ENCODE measurements at regions not wholly inside any gene's neighbourhood (a gene's known extent, or its start where the extent isn't known, plus 50 kb on each side); places are given as distances from the start of the nearest gene placed in this dataset.

DNA sequence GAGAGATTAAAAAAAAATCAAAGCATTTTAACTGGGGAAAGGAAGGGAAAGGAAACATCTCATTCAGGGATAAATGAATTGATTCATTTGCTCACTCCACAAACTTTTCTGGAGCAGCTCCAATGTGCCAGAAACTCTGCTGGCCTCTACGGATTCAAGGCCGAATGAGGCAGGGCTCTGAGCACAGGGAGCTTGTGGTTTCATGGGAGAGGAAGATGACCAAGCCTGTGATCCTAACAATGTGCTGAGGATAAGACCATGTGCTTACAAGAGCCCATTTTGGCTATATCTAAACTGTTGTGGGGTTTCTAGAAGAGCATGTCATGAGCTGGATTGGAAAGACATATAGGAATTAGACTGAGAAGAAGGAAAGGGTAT, 137.5 kb downstream of the ZNF674 start:
- TF ChIP-seq POLR2A (IDR thresholded peaks at IDR 0.05): no peak
- TF ChIP-seq, protein P1, sequence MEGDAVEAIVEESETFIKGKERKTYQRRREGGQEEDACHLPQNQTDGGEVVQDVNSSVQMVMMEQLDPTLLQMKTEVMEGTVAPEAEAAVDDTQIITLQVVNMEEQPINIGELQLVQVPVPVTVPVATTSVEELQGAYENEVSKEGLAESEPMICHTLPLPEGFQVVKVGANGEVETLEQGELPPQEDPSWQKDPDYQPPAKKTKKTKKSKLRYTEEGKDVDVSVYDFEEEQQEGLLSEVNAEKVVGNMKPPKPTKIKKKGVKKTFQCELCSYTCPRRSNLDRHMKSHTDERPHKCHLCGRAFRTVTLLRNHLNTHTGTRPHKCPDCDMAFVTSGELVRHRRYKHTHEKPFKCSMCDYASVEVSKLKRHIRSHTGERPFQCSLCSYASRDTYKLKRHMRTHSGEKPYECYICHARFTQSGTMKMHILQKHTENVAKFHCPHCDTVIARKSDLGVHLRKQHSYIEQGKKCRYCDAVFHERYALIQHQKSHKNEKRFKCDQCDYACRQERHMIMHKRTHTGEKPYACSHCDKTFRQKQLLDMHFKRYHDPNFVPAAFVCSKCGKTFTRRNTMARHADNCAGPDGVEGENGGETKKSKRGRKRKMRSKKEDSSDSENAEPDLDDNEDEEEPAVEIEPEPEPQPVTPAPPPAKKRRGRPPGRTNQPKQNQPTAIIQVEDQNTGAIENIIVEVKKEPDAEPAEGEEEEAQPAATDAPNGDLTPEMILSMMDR (IDR thresholded peaks at IDR 0.05): no peak

All from thyroid gland (tissue), 4 donors.